Liver (tissue), 7 donors: ENCODE measurements at regions not wholly inside any gene's neighbourhood (a gene's known extent, or its start where the extent isn't known, plus 50 kb on each side); places are given as distances from the start of the nearest gene placed in this dataset.

Experiments
- DNase-seq: peaks from one replicate; pipeline ENCODE4 v3.0.0-alpha.2; 2017; ENCODE audit warnings: low spot score
- H3K27ac ChIP-seq, 2 donors: one replicate each; pipeline ENCODE4 v1.7.0; 2013; ENCODE audit warnings: inconsistent platforms in 2 of 2, low read length in 2 of 2, control low read depth in 1 of 2, low read depth in 1 of 2, mild to moderate bottlenecking in 1 of 2
- H3K27me3 ChIP-seq, 4 donors: one replicate each; pipeline versions ENCODE4 v1.6.1 to v1.7.0; 2013; ENCODE audit warnings: low read length in 3 of 4, inconsistent platforms in 1 of 4, mild to moderate bottlenecking in 1 of 4, moderate library complexity in 1 of 4; ENCODE audit not compliant: control insufficient read depth in 4 of 4, insufficient read depth in 4 of 4
- H3K36me3 ChIP-seq, 4 donors: one replicate each; pipeline versions ENCODE4 v1.6.1 to v1.7.0; 2013; ENCODE audit warnings: low read length in 3 of 4, mild to moderate bottlenecking in 3 of 4, low read depth in 1 of 4, moderate library complexity in 1 of 4; ENCODE audit not compliant: control insufficient read depth in 4 of 4, insufficient read depth in 3 of 4
- H3K4me1 ChIP-seq, 4 donors: one replicate each; pipeline versions ENCODE4 v1.6.1 to v1.7.0; 2013; ENCODE audit warnings: low read length in 3 of 4, mild to moderate bottlenecking in 3 of 4, moderate library complexity in 1 of 4; ENCODE audit not compliant: control insufficient read depth in 4 of 4, insufficient read depth in 4 of 4
- H3K4me3 ChIP-seq, 3 donors: one replicate each; pipeline versions ENCODE4 v1.6.1 to v1.7.0; 2013; ENCODE audit warnings: low read length in 3 of 3, control low read depth in 1 of 3, low read depth in 1 of 3, mild to moderate bottlenecking in 1 of 3
- H3K9ac ChIP-seq, 2 donors: one replicate each; pipeline ENCODE4 v1.7.0; 2013; ENCODE audit warnings: low read length in 2 of 2, mild to moderate bottlenecking in 2 of 2, moderate library complexity in 2 of 2, control low read depth in 1 of 2, low read depth in 1 of 2
- H3K9me3 ChIP-seq, 4 donors: one replicate each; pipeline versions ENCODE4 v1.6.1 to v1.7.0; 2013; ENCODE audit warnings: low read length in 3 of 4; ENCODE audit not compliant: control insufficient read depth in 4 of 4
- EGR1 ChIP-seq, 2 donors: IDR thresholded peaks; 2 replicates each; pipeline ENCODE4 v1.6.1; 2016 to 2018; ENCODE audit warnings: antibody characterized with exemption in 2 of 2, low read depth in 2 of 2
- FOXA1 ChIP-seq: IDR thresholded peaks from 2 replicates; pipeline ENCODE4 v1.6.1; 2016; ENCODE audit warnings: antibody characterized with exemption
- FOXA2 ChIP-seq: IDR thresholded peaks from 2 replicates; pipeline ENCODE4 v1.6.1; 2016; ENCODE audit warnings: antibody characterized with exemption
- GABPA ChIP-seq, 2 donors: IDR thresholded peaks in 1 of 2; conservative IDR thresholded peaks in 1 of 2; 2 replicates each; pipeline ENCODE4 v1.6.1; 2016; ENCODE audit warnings: antibody characterized with exemption in 2 of 2, mild to moderate bottlenecking in 1 of 2, moderate library complexity in 1 of 2
- HNF4A ChIP-seq, 2 donors: conservative IDR thresholded peaks; 2 replicates each; pipeline ENCODE4 v1.6.1; 2016; ENCODE audit warnings: antibody characterized with exemption in 2 of 2, mild to moderate bottlenecking in 2 of 2
- HNF4G ChIP-seq: IDR thresholded peaks from 2 replicates; pipeline ENCODE4 v1.6.1; 2016; ENCODE audit warnings: antibody characterized with exemption
- JUND ChIP-seq, 2 donors: IDR thresholded peaks; 2 replicates each; pipeline ENCODE4 v1.6.1; 2016; ENCODE audit warnings: antibody characterized with exemption in 2 of 2
- NR2F2 ChIP-seq: IDR thresholded peaks from 2 replicates; pipeline ENCODE4 v1.6.1; 2016; ENCODE audit warnings: antibody characterized with exemption
- RAD21 ChIP-seq, 2 donors: IDR thresholded peaks; 2 replicates each; pipeline ENCODE4 v1.6.1; 2016; ENCODE audit warnings: antibody characterized with exemption in 2 of 2, mild to moderate bottlenecking in 2 of 2
- REST ChIP-seq: IDR thresholded peaks from 2 replicates; pipeline ENCODE4 v1.6.1; 2016; ENCODE audit warnings: antibody characterized with exemption, mild to moderate bottlenecking
- RXRA ChIP-seq, 2 donors: IDR thresholded peaks; 2 replicates each; pipeline ENCODE4 v1.6.1; 2017 to 2018; ENCODE audit warnings: antibody characterized with exemption in 2 of 2, mild to moderate bottlenecking in 1 of 2
- SP1 ChIP-seq: IDR thresholded peaks from 2 replicates; pipeline ENCODE4 v1.6.1; 2018; ENCODE audit warnings: antibody characterized with exemption, mild to moderate bottlenecking
- TAF1 ChIP-seq: conservative IDR thresholded peaks from 2 replicates; pipeline ENCODE4 v1.6.1; 2016; ENCODE audit warnings: antibody characterized with exemption, mild to moderate bottlenecking
- YY1 ChIP-seq: IDR thresholded peaks from 2 replicates; pipeline ENCODE4 v1.6.1; 2016; ENCODE audit warnings: antibody characterized with exemption, mild to moderate bottlenecking
- ZBTB33 ChIP-seq: IDR thresholded peaks from 2 replicates; pipeline ENCODE4 v1.6.1; 2016; ENCODE audit warnings: antibody characterized with exemption
- TF ChIP-seq, protein P1 (sequence below): IDR thresholded peaks from 2 replicates; pipeline ENCODE4 v1.6.1; 2016; ENCODE audit warnings: antibody characterized with exemption
- TF ChIP-seq, protein P2 (sequence below): IDR thresholded peaks from 2 replicates; pipeline ENCODE4 v1.6.1; 2016; ENCODE audit warnings: antibody characterized with exemption
- TF ChIP-seq, protein P3 (sequence below): fragments of 150-350 bp; IDR thresholded peaks from 2 replicates; pipeline ENCODE4 v1.5.1; 2017; ENCODE audit warnings: improper control_type of control experiment, low read depth, low read length; ENCODE audit not compliant: missing input control
- donor health status: healthy.
- donor health status: healthy.
- donor health status: healthy.
- donor health status: healthy.

- no peak overlapping the region for H3K4me3 ChIP-seq
- no peak for DNase-seq
- no peak overlapping the region for H3K27ac ChIP-seq
- H3K27me3 ChIP-seq = peaks cover 0 to 6% (median 1%) of the 10 kb centered on the region in 4 donors
- no peaks in the 10 kb centered on the region for H3K36me3 ChIP-seq
- TF ChIP-seq, protein P1, sequence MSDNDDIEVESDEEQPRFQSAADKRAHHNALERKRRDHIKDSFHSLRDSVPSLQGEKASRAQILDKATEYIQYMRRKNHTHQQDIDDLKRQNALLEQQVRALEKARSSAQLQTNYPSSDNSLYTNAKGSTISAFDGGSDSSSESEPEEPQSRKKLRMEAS = no peak
- TF ChIP-seq, protein P2, sequence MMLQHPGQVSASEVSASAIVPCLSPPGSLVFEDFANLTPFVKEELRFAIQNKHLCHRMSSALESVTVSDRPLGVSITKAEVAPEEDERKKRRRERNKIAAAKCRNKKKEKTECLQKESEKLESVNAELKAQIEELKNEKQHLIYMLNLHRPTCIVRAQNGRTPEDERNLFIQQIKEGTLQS = no peak
- TF ChIP-seq SP1 (no peak), FOXA1 (no peak), RAD21 (IDR thresholded peaks at IDR 0.05) (no peak), YY1 (no peak), EGR1 (IDR thresholded peaks at IDR 0.05; ENCODE audit: low read depth in 2 of 2) (no peak), FOXA2 (no peak), TAF1 (no peak), GABPA (IDR thresholded peaks at IDR 0.05 in 1 of 2, conservative IDR thresholded peaks at IDR 0.05 in 1 of 2) (no peak), HNF4A (conservative IDR thresholded peaks at IDR 0.05) (no peak), HNF4G (no peak), RXRA (IDR thresholded peaks at IDR 0.05) (no peak), REST (no peak), NR2F2 (no peak), ZBTB33 (no peak), JUND (IDR thresholded peaks at IDR 0.05) (no peak)
- TF ChIP-seq, protein P3, sequence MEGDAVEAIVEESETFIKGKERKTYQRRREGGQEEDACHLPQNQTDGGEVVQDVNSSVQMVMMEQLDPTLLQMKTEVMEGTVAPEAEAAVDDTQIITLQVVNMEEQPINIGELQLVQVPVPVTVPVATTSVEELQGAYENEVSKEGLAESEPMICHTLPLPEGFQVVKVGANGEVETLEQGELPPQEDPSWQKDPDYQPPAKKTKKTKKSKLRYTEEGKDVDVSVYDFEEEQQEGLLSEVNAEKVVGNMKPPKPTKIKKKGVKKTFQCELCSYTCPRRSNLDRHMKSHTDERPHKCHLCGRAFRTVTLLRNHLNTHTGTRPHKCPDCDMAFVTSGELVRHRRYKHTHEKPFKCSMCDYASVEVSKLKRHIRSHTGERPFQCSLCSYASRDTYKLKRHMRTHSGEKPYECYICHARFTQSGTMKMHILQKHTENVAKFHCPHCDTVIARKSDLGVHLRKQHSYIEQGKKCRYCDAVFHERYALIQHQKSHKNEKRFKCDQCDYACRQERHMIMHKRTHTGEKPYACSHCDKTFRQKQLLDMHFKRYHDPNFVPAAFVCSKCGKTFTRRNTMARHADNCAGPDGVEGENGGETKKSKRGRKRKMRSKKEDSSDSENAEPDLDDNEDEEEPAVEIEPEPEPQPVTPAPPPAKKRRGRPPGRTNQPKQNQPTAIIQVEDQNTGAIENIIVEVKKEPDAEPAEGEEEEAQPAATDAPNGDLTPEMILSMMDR = no peak
- H3K9ac ChIP-seq = no peak overlapping the region
- H3K9me3 ChIP-seq = peaks cover 0 to 6% (median 0%) of the 10 kb centered on the region in 4 donors
- H3K4me1 ChIP-seq = no peaks in the 10 kb centered on the region
These were observed 109.9 kb downstream of the TMEM174 start for GRCh38 chr5:73282923-73283322.
